ENCODE measurements at regions not wholly inside any gene's neighbourhood (a gene's known extent, or its start where the extent isn't known, plus 50 kb on each side); places are given as distances from the start of the nearest gene placed in this dataset.
"Not testable (repeated sequence)": the region's sequence is repeated elsewhere in the genome, so short reads cannot be mapped to it uniquely, and the experiment has no call there.

DNA sequence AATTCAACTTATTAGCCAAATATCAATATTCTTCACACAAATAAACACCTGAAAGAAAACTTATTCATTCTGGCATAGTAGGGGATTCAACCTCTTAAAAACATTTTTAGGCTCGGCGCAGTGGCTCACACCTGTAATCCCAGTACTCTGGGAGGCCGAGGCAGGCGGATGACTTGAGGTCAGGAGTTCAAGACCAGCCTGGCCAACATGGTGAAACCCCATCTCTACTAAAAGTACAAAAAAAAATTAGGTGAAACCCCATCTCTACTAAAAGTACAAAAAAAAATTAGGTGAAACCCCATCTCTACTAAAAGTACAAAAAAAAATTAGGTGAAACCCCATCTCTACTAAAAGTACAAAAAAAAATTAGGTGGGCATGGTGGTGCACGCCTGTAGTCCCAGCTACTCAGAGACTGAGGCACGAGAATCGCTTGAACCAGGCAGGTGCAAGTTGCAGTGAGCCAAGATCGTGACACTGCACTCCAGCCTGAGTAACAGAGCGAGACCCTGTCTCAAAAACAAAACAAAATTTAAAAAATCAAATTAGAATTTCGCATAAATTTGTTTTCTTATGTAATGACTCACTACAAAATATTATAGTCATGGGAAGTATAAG lies 308.0 kb upstream of the POU5F2 start:
- not testable (repeated sequence) for TF ChIP-seq EZH2phosphoT487 (IDR thresholded peaks at IDR 0.05; ENCODE audit: borderline replicate concordance, low read depth, low read length)
- TF ChIP-seq, protein P1, sequence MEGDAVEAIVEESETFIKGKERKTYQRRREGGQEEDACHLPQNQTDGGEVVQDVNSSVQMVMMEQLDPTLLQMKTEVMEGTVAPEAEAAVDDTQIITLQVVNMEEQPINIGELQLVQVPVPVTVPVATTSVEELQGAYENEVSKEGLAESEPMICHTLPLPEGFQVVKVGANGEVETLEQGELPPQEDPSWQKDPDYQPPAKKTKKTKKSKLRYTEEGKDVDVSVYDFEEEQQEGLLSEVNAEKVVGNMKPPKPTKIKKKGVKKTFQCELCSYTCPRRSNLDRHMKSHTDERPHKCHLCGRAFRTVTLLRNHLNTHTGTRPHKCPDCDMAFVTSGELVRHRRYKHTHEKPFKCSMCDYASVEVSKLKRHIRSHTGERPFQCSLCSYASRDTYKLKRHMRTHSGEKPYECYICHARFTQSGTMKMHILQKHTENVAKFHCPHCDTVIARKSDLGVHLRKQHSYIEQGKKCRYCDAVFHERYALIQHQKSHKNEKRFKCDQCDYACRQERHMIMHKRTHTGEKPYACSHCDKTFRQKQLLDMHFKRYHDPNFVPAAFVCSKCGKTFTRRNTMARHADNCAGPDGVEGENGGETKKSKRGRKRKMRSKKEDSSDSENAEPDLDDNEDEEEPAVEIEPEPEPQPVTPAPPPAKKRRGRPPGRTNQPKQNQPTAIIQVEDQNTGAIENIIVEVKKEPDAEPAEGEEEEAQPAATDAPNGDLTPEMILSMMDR (conservative IDR thresholded peaks at IDR 0.05; ENCODE audit: low read length) = not testable (repeated sequence)
